GM12878 (cell line): ENCODE measurements at regions not wholly inside any gene's neighbourhood (a gene's known extent, or its start where the extent isn't known, plus 50 kb on each side); places are given as distances from the start of the nearest gene placed in this dataset.

Experiments used
- ATAC-seq: fragments of 200-7000 bp; cut with Tn5 transposase; 3 replicates; pipeline ENCODE4 v1.9.1; 2020; ENCODE audit warnings: mild to moderate bottlenecking, moderate library complexity
- BruUV-seq: library from RNA; stranded (reverse); fragments of 400-500 nt; replicated peaks from 2 replicates; lab custom pipeline; 2021; lab: Mats Ljungman, UMichigan
- CTCF ChIA-PET: fragments of 300-600 bp; sonication (Branson Sonifier 250); formaldehyde crosslinking; extraction: SDS; loops from one replicate; lab custom pipeline; 2021; ENCODE audit warnings: inconsistent platforms; lab: Yijun Ruan, JAX
- POLR2A ChIA-PET: fragments of 350-600 bp; formaldehyde crosslinking; extraction: SDS; loops from one replicate; lab custom pipeline; 2021; ENCODE audit warnings: inconsistent platforms; lab: Charles Lee
- RAD21 ChIA-PET: fragments of 300-600 bp; sonication (Branson Sonifier 250); formaldehyde crosslinking; loops from one replicate; lab custom pipeline; 2023; ENCODE audit warnings: antibody characterized with exemption; ENCODE audit not compliant: unreplicated experiment; lab: Charles Lee
- SMC1A ChIA-PET: fragments of 300-600 bp; sonication (Branson Sonifier 250); formaldehyde crosslinking; loops from one replicate; lab custom pipeline; 2023; ENCODE audit not compliant: unreplicated experiment, uncharacterized antibody; lab: Charles Lee
- DNase-seq: peaks from one replicate; pipeline ENCODE4 v3.0.0-alpha.2; 2011; ENCODE audit warnings: low read depth, low spot score
- FAIRE-seq: peaks from 3 replicates; lab custom pipeline; 2011; peaks lifted over from hg19 to GRCh38; lab: Jason Lieb, UNC
- H2AFZ ChIP-seq: 2 replicates; pipeline ENCODE4 v1.6.0; 2011; ENCODE audit warnings: low read depth, low read length, control low read depth; ENCODE audit not compliant: control insufficient read depth
- H3K27ac ChIP-seq: 2 replicates; pipeline ENCODE4 v1.5.1; 2011; ENCODE audit warnings: control low read depth; ENCODE audit not compliant: control insufficient read depth, insufficient read depth
- H3K27me3 ChIP-seq, 2 experiments: replicated peaks in 1 of 2; 2 replicates each; pipeline versions ENCODE4 v1.6.0 to v1.6.1; 2011; ENCODE audit warnings: low read length in 1 of 2; ENCODE audit not compliant: control insufficient read depth in 2 of 2, insufficient read depth in 2 of 2
- H3K36me3 ChIP-seq, 2 experiments: 2 replicates each; pipeline ENCODE4 v1.5.1; 2011; ENCODE audit warnings: low read length in 1 of 2; ENCODE audit not compliant: control insufficient read depth in 2 of 2, insufficient read depth in 2 of 2
- H3K4me1 ChIP-seq: 2 replicates; pipeline ENCODE4 v1.6.1; 2011; ENCODE audit warnings: mild to moderate bottlenecking, low read length, moderate library complexity, mixed read lengths; ENCODE audit not compliant: control insufficient read depth, insufficient read depth
- H3K4me2 ChIP-seq: 2 replicates; pipeline ENCODE4 v1.6.0; 2011; ENCODE audit warnings: control low read depth; ENCODE audit not compliant: control insufficient read depth, insufficient read depth
- H3K4me3 ChIP-seq: fragments of 200-600 bp; sonication (generic); 2 replicates; pipeline ENCODE4 v1.5.1; 2016
- H3K79me2 ChIP-seq: 2 replicates; pipeline ENCODE4 v1.6.0; 2011; ENCODE audit warnings: low read length; ENCODE audit not compliant: control insufficient read depth, insufficient read depth
- H3K9ac ChIP-seq: 2 replicates; pipeline ENCODE4 v1.8.0; 2011; ENCODE audit warnings: low read length, control low read depth, mixed read lengths; ENCODE audit not compliant: control insufficient read depth, insufficient read depth
- H3K9me3 ChIP-seq: replicated peaks from 3 replicates; pipeline ENCODE4 v1.5.1; 2011; ENCODE audit warnings: mild to moderate bottlenecking, low read length; ENCODE audit not compliant: control insufficient read depth, insufficient read depth
- H4K20me1 ChIP-seq: 2 replicates; pipeline ENCODE4 v1.6.0; 2011; ENCODE audit not compliant: control insufficient read depth, insufficient read depth
- BCL11A ChIP-seq: IDR thresholded peaks from 2 replicates; pipeline ENCODE4 v1.6.1; 2011; ENCODE audit warnings: low read depth, low read length
- BCL3 ChIP-seq: IDR thresholded peaks from 2 replicates; pipeline ENCODE4 v1.6.1; 2011; ENCODE audit warnings: borderline replicate concordance, low read depth, mild to moderate bottlenecking, moderate library complexity, low read length; ENCODE audit not compliant: insufficient read depth, poor library complexity, severe bottlenecking
- RAD21 ChIP-seq: IDR thresholded peaks from 2 replicates; pipeline ENCODE4 v1.6.1; 2011; ENCODE audit warnings: mild to moderate bottlenecking, low read depth, low read length, moderate library complexity; ENCODE audit not compliant: insufficient read depth
- RAD51 ChIP-seq: fragments of 450-650 bp; IDR thresholded peaks from 2 replicates; pipeline ENCODE4 v1.6.1; 2016; ENCODE audit warnings: moderate library complexity, mild to moderate bottlenecking, inconsistent platforms
- RUNX3 ChIP-seq: IDR thresholded peaks from 2 replicates; pipeline ENCODE4 v1.6.1; 2012; ENCODE audit warnings: low read length, inconsistent platforms
- SUZ12 ChIP-seq: fragments of 200-600 bp; sonication (generic); IDR thresholded peaks from one replicate; pipeline ENCODE4 v1.6.1; 2018; ENCODE audit warnings: antibody characterized with exemption, mild to moderate bottlenecking; ENCODE audit not compliant: unreplicated experiment
- TCF3 ChIP-seq: IDR thresholded peaks from 2 replicates; pipeline ENCODE4 v1.6.1; 2012; ENCODE audit warnings: low read depth, mild to moderate bottlenecking, low read length, borderline replicate concordance; ENCODE audit not compliant: insufficient read depth
- ZNF24 ChIP-seq: fragments of 450-650 bp; IDR thresholded peaks from 2 replicates; pipeline ENCODE4 v1.6.1; 2017; ENCODE audit warnings: antibody characterized with exemption, mild to moderate bottlenecking
- WGBS: methylation state at CpG from one replicate; pipeline ENCODE4 v1.1.6; 2016; ENCODE audit warnings: low lambda C conversion rate; ENCODE audit not compliant: insufficient replicate concordance, insufficient coverage; ENCODE audit errors: missing lambda C conversion rate; 5-methylcytosine and 5-hydroxymethylcytosine counted together
- in situ Hi-C: fragments of 300-500 bp; cut with MboI; formaldehyde crosslinking; loops from 9 replicates; pipeline ENCODE4 v1.14.3; 2018; ENCODE audit warnings: mixed read lengths
- intact Hi-C: fragments of 100-400 bp; cut with micrococcal nuclease; formaldehyde crosslinking; loops from one replicate; pipeline ENCODE4 v1.14.2; 2022; ENCODE audit not compliant: unreplicated experiment

- no peak overlapping the region for H2AFZ ChIP-seq
- no peak for DNase-seq
- no peak overlapping the region for H3K27ac ChIP-seq
- H3K9ac ChIP-seq = no peak overlapping the region
- no peaks in the 10 kb centered on the region for H4K20me1 ChIP-seq
- TF ChIP-seq BCL3 = no peak
- TF ChIP-seq ZNF24 = no peak
- TF ChIP-seq TCF3 = no peak
- TF ChIP-seq, all 136 proteins: peak for 0
- POLR2A ChIA-PET = no interaction called here
- intact Hi-C loops = no loop called here
- no TSS peak for BruUV-seq
- Histone ChIP-seq H3K27me3 (no peaks in the 10 kb centered on the region; a peak in 1 of 4 replicates), H3K4me2 (no peak overlapping the region), H3K4me1 (no peaks in the 10 kb centered on the region), H3K36me3 (no peaks in the 10 kb centered on the region), H3K79me2 (no peaks in the 10 kb centered on the region), H3K9me3 (no peaks in the 10 kb centered on the region), H3K4me3 (no peak overlapping the region)
- in situ Hi-C loops = no loop called here
- no peak; the same call in 2 of the 3 replicates for ATAC-seq
- CTCF ChIA-PET = interaction anchor here (0.6 to 6.6 kb wide), 19 partner anchors 20 to 1695 kb away, joined by 3 to 88 read pairs (median 4); no protein-coding TSS in a partner anchor
- RAD21 ChIA-PET = interaction anchor here (1.0 to 4.0 kb wide), 5 partner anchors 130 to 1694 kb away, joined by 3 to 43 read pairs (median 5); no protein-coding TSS in a partner anchor
- FAIRE-seq = no peak
- WGBS = 24% methylated on average over 9 of the region's 9 CpGs
- SMC1A ChIA-PET = interaction anchor here (0.9 to 4.5 kb wide), 7 partner anchors 131 to 605 kb away, joined by 3 to 22 read pairs (median 3); no protein-coding TSS in a partner anchor
Observed at GRCh38 chr20:39268491-39268951, 306.4 kb downstream of the DHX35 start.

- ATAC-seq (no peak), DNase-seq (no peak), FAIRE-seq (no peak)
- CTCF ChIA-PET = interaction anchor here (0.7 to 6.6 kb wide), 11 partner anchors 9 to 614 kb away, joined by 3 to 88 read pairs (median 4); no protein-coding TSS in a partner anchor
- Histone ChIP-seq H3K27me3 (no peaks in the 10 kb centered on the region; a peak in 1 of 4 replicates), H3K79me2 (no peaks in the 10 kb centered on the region), H3K4me2 (no peak overlapping the region), H4K20me1 (no peaks in the 10 kb centered on the region), H3K4me3 (no peak overlapping the region), H3K36me3 (no peaks in the 10 kb centered on the region), H3K27ac (no peak overlapping the region), H3K9ac (no peak overlapping the region), H3K9me3 (no peaks in the 10 kb centered on the region), H3K4me1 (no peaks in the 10 kb centered on the region), H2AFZ (no peak overlapping the region)
- BruUV-seq = no TSS peak
- POLR2A ChIA-PET = no interaction called here
- no peak for TF ChIP-seq RAD51
- TF ChIP-seq RUNX3 = no peak
- no peak for TF ChIP-seq BCL11A
- TF ChIP-seq SUZ12 = no peak
- no peak for TF ChIP-seq RAD21
- SMC1A ChIA-PET = interaction anchor here (1.0 to 3.7 kb wide), 6 partner anchors 9 to 1029 kb away, joined by 3 to 17 read pairs (median 4); no protein-coding TSS in a partner anchor
- RAD21 ChIA-PET = interaction anchor here (2.3 to 4.0 kb wide), 2 partner anchors 132 to 606 kb away, joined by 8 to 43 read pairs; no protein-coding TSS in a partner anchor
- in situ Hi-C loops = no loop called here
- WGBS = 7% methylated on average over 4 of the region's 4 CpGs
- intact Hi-C loops = no loop called here
Observed at GRCh38 chr20:39266989-39267388, 304.8 kb downstream of the DHX35 start.
